Mesenchymal stem cell (in vitro differentiated cells and primary cell): ENCODE measurements at regions not wholly inside any gene's neighbourhood (a gene's known extent, or its start where the extent isn't known, plus 50 kb on each side); places are given as distances from the start of the nearest gene placed in this dataset.

Experiments used
- DNase-seq: peaks from one replicate; pipeline ENCODE4 v3.0.0-alpha.2; 2013
- H2AFZ ChIP-seq: one replicate; pipeline ENCODE4 v1.6.1; 2013; ENCODE audit warnings: low read depth, mild to moderate bottlenecking, control low read depth, inconsistent platforms, low read length, moderate library complexity
- H2AK5ac ChIP-seq: 2 replicates; pipeline ENCODE4 v1.6.1; 2013; ENCODE audit warnings: low read length, moderate library complexity, mild to moderate bottlenecking, inconsistent platforms; ENCODE audit not compliant: severe bottlenecking
- H2BK120ac ChIP-seq: one replicate; pipeline ENCODE4 v1.6.1; 2013; ENCODE audit warnings: low read depth, mild to moderate bottlenecking, inconsistent platforms, low read length, moderate library complexity
- H2BK12ac ChIP-seq, 2 experiments: one replicate each; pipeline ENCODE4 v1.6.1; 2013; ENCODE audit warnings: inconsistent platforms in 2 of 2, low read length in 2 of 2, mild to moderate bottlenecking in 2 of 2, moderate library complexity in 2 of 2, control low read depth in 1 of 2
- H2BK15ac ChIP-seq: one replicate; pipeline ENCODE4 v1.6.1; 2013; ENCODE audit warnings: mild to moderate bottlenecking, low read depth, inconsistent platforms; ENCODE audit not compliant: poor library complexity, severe bottlenecking
- H2BK5ac ChIP-seq: 2 replicates; pipeline ENCODE4 v1.6.1; 2013; ENCODE audit warnings: low read depth, mild to moderate bottlenecking, low read length, control low read depth, inconsistent platforms; ENCODE audit not compliant: poor library complexity, severe bottlenecking
- H3K14ac ChIP-seq, 2 experiments: one replicate each; pipeline ENCODE4 v1.6.1; 2013; ENCODE audit warnings: inconsistent platforms in 2 of 2, low read length in 2 of 2, control low read depth in 1 of 2, mild to moderate bottlenecking in 1 of 2, moderate library complexity in 1 of 2
- H3K18ac ChIP-seq, 2 experiments: one replicate each; pipeline ENCODE4 v1.6.1; 2013; ENCODE audit warnings: inconsistent platforms in 2 of 2, low read length in 2 of 2, control low read depth in 1 of 2, low read depth in 1 of 2, mild to moderate bottlenecking in 1 of 2
- H3K23ac ChIP-seq, 2 experiments: one replicate each; pipeline ENCODE4 v1.6.1; 2013; ENCODE audit warnings: inconsistent platforms in 2 of 2, low read length in 2 of 2, mild to moderate bottlenecking in 2 of 2, moderate library complexity in 2 of 2, control low read depth in 1 of 2
- H3K27ac ChIP-seq: 2 replicates; pipeline ENCODE4 v1.5.1; 2013; ENCODE audit warnings: mild to moderate bottlenecking, moderate library complexity, low read length, control low read depth, inconsistent platforms; ENCODE audit not compliant: poor library complexity, severe bottlenecking
- H3K27me3 ChIP-seq, 2 experiments: 2 replicates each; pipeline versions ENCODE4 v1.6.1 to v1.7.0; 2013; ENCODE audit warnings: low read length in 2 of 2, mild to moderate bottlenecking in 2 of 2, moderate library complexity in 2 of 2, control low read depth in 1 of 2, inconsistent platforms in 1 of 2; ENCODE audit not compliant: control insufficient read depth in 1 of 2, insufficient read depth in 1 of 2
- H3K36me3 ChIP-seq, 2 experiments: 2 replicates each; pipeline versions ENCODE4 v1.6.1 to v1.7.0; 2013; ENCODE audit warnings: low read length in 2 of 2, control low read depth in 1 of 2, inconsistent platforms in 1 of 2, low read depth in 1 of 2, mild to moderate bottlenecking in 1 of 2; ENCODE audit not compliant: insufficient read depth in 2 of 2, control insufficient read depth in 1 of 2
- H3K4ac ChIP-seq, 2 experiments: one replicate each; pipeline ENCODE4 v1.6.1; 2013; ENCODE audit warnings: inconsistent platforms in 2 of 2, low read length in 2 of 2, mild to moderate bottlenecking in 2 of 2, moderate library complexity in 2 of 2, control low read depth in 1 of 2, low read depth in 1 of 2
- H3K4me1 ChIP-seq: 2 replicates; pipeline ENCODE4 v1.6.1; 2013; ENCODE audit warnings: low read depth, low read length, control low read depth; ENCODE audit not compliant: control insufficient read depth, insufficient read depth
- H3K4me2 ChIP-seq: 2 replicates; pipeline ENCODE4 v1.6.1; 2013; ENCODE audit warnings: low read length, mild to moderate bottlenecking, inconsistent platforms; ENCODE audit not compliant: poor library complexity, severe bottlenecking
- H3K4me3 ChIP-seq, 2 experiments: 2 replicates each; pipeline versions ENCODE4 v1.5.1 to v1.7.0; 2013; ENCODE audit warnings: low read length in 2 of 2, mild to moderate bottlenecking in 2 of 2, control low read depth in 1 of 2, low read depth in 1 of 2; ENCODE audit not compliant: insufficient read depth in 1 of 2
- H3K79me1 ChIP-seq: replicated peaks from 2 replicates; pipeline ENCODE4 v1.6.1; 2013; ENCODE audit warnings: mild to moderate bottlenecking, control low read depth, low read length, inconsistent platforms; ENCODE audit not compliant: poor library complexity, severe bottlenecking
- H3K9ac ChIP-seq: 2 replicates; pipeline ENCODE4 v1.7.0; 2013; ENCODE audit warnings: mild to moderate bottlenecking, low read length, moderate library complexity
- H3K9me3 ChIP-seq: 2 replicates; pipeline ENCODE4 v1.7.0; 2013; ENCODE audit warnings: mild to moderate bottlenecking, low read length; ENCODE audit not compliant: control insufficient read depth
- H4K8ac ChIP-seq: one replicate; pipeline ENCODE4 v1.6.1; 2013; ENCODE audit warnings: inconsistent platforms, mild to moderate bottlenecking, low read length, moderate library complexity
- H4K91ac ChIP-seq: one replicate; pipeline ENCODE4 v1.6.1; 2013; ENCODE audit warnings: mild to moderate bottlenecking, low read length, inconsistent platforms
- WGBS: methylation state at CpG from one replicate; pipeline ENCODE4 v1.1.7; 2013; ENCODE audit warnings: mixed read lengths; 5-methylcytosine and 5-hydroxymethylcytosine counted together

DNA sequence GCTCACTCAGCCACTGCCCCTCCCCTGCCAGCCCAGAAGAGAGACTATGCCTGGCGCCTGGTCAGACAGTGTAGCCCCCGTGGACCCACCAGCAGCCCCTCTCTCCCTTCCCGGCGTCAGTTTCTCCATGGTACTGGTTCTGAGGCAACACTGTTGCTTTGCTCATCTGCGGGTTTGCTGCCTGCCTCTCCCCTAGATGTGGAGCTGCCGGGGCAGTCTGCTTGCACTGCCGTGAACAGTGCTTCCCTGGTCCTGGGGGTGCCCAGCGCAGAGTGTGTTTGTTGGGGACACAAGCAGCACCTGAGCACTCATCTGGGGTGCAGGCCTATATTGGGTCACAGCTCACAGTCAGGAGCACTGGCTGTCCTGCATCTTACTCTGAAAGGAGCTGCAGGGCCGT is 309.9 kb downstream of the NDUFA10 start:
- no peak overlapping the region for H4K91ac ChIP-seq
- H2AK5ac ChIP-seq, result no peak overlapping the region
- no peak overlapping the region for H3K4ac ChIP-seq
- no peaks in the 10 kb centered on the region for H3K27me3 ChIP-seq
- DNase-seq, result no peak
- H3K23ac ChIP-seq, result no peak overlapping the region
- H2BK120ac ChIP-seq, result no peak overlapping the region
- no peak overlapping the region for H4K8ac ChIP-seq
- H3K14ac ChIP-seq, result no peak overlapping the region
- H2AFZ ChIP-seq, result no peak overlapping the region
- no peak overlapping the region for H3K4me2 ChIP-seq
- no peak overlapping the region for H3K27ac ChIP-seq
- 74% methylated on average over 9 of the region's 9 CpGs for WGBS
- no peak overlapping the region for H3K4me3 ChIP-seq
- H3K36me3 ChIP-seq, result no peaks in the 10 kb centered on the region
- peaks cover 29% of the 10 kb centered on the region for H3K9me3 ChIP-seq
- no peak overlapping the region for H2BK12ac ChIP-seq
- H3K18ac ChIP-seq, result no peak overlapping the region
- H3K4me1 ChIP-seq, result no peaks in the 10 kb centered on the region
- H3K9ac ChIP-seq, result no peak overlapping the region
- no peak overlapping the region for H2BK5ac ChIP-seq
- no peaks in the 10 kb centered on the region for H3K79me1 ChIP-seq
- H2BK15ac ChIP-seq, result no peak overlapping the region

DNA sequence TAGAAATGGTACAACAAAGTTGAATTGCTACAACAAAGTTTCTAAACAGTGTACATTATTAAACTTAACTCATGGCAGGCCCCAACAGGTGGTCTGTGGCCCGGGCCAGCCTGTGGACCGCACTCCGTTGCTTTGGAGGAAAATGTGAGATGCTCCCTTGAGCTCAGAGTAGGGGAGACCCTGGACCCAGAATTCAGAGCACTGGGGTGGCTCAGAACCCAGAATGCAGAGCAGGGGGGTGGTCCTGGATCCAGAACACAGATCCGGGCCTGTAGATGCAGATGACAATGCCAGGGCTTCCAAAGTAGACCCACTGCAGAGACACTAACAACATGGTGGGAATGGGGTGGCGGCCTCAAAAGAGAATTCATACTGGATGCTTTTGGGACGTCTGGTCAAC is 311.0 kb downstream of the NDUFA10 start:
- WGBS, result 57% methylated on average over 6 of the region's 6 CpGs
- no peak for DNase-seq

DNA sequence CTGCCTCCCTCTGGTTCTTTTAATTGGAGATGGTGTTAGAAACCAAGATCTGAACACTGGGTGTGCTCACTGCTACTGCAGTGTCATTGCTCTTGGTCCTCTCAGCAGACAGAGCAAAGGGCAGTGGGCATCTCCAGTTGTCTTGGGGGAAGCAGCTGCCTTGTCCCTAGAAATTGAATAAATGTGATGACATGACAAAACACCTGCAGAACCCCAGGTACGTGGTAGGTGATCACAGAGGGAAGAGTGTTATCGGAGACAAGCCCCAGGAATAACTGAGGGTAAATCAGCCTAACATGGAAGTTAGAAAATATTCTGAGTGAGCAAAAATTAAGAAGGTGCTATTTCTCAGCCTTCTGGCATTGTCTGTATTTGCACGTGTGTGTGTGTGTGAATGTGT is 311.9 kb upstream of the HDAC4 start:
- Histone ChIP-seq H3K14ac (no peak overlapping the region), H2AFZ (no peak overlapping the region), H3K4ac (no peak overlapping the region), H2BK5ac (no peak overlapping the region), H4K91ac (no peak overlapping the region), H2AK5ac (no peak overlapping the region), H3K9ac (no peak overlapping the region), H3K4me3 (no peak overlapping the region), H3K36me3 (no peaks in the 10 kb centered on the region), H3K18ac (no peak overlapping the region), H3K27me3 (no peaks in the 10 kb centered on the region), H2BK12ac (no peak overlapping the region), H3K23ac (no peak overlapping the region), H3K27ac (no peak overlapping the region), H3K4me2 (no peak overlapping the region), H3K79me1 (no peaks in the 10 kb centered on the region), H4K8ac (no peak overlapping the region), H2BK15ac (no peak overlapping the region), H2BK120ac (no peak overlapping the region), H3K9me3 (peaks cover 34% of the 10 kb centered on the region), H3K4me1 (no peaks in the 10 kb centered on the region)
- WGBS, result 81% methylated on average over 3 of the region's 3 CpGs
- no peak for DNase-seq

More for the DNA sequence above, 311.0 kb downstream of the NDUFA10 start:
- Histone ChIP-seq H3K14ac (no peak overlapping the region), H3K4me1 (no peaks in the 10 kb centered on the region), H3K9me3 (peaks cover 34% of the 10 kb centered on the region), H2BK5ac (no peak overlapping the region), H2BK12ac (no peak overlapping the region), H3K27ac (no peak overlapping the region), H2AK5ac (no peak overlapping the region), H3K23ac (no peak overlapping the region), H4K8ac (no peak overlapping the region), H3K4me2 (no peak overlapping the region), H3K18ac (no peak overlapping the region), H3K4ac (no peak overlapping the region), H2BK120ac (no peak overlapping the region), H2AFZ (no peak overlapping the region), H3K27me3 (no peaks in the 10 kb centered on the region), H4K91ac (no peak overlapping the region), H2BK15ac (no peak overlapping the region), H3K36me3 (no peaks in the 10 kb centered on the region), H3K4me3 (no peak overlapping the region), H3K79me1 (no peaks in the 10 kb centered on the region), H3K9ac (no peak overlapping the region)

DNA sequence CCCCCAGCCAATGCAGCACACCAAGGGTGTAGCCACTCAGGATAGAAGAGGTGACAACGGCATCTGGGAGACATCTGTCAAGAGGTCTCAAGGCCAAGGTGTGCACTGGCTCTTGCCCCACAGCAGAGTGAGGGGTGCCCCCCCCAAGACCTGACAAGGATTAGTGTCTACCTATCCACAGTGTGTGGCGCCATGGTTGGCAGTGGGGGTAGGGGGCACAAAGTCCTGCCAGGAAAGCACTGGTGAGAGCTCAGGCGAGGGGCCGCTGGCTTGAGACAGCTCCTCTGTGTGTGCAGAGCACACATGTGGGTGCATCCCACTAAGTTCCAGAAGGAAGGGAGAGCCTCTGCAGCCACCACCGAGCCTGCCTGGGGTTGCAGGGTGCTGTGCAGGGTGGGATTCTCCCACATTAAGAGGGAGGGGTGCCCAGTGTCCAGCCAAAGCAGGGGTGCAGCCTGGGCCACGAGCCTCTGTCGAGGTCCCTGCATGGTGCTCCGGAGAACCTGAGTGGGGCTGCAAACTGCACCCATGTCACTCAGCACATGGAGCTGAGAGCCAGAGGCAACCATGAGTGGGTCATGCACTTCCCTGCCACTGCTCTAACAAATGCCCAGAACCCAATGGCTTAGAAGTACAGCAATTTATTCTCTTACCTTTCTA is 311.2 kb upstream of the HDAC4 start:
- DNase-seq, result no peak

More for the DNA sequence above, 311.2 kb upstream of the HDAC4 start:
- H3K4me2 ChIP-seq, result no peak overlapping the region
- no peak overlapping the region for H3K9ac ChIP-seq
- no peak overlapping the region for H3K18ac ChIP-seq
- no peaks in the 10 kb centered on the region for H3K27me3 ChIP-seq
- no peak overlapping the region for H2AFZ ChIP-seq
- no peaks in the 10 kb centered on the region for H3K4me1 ChIP-seq
- 61% methylated on average over 8 of the region's 8 CpGs for WGBS
- H2BK15ac ChIP-seq, result no peak overlapping the region
- no peaks in the 10 kb centered on the region for H3K36me3 ChIP-seq
- H3K23ac ChIP-seq, result no peak overlapping the region
- no peak overlapping the region for H4K8ac ChIP-seq
- no peak overlapping the region for H2BK12ac ChIP-seq
- no peak overlapping the region for H3K4ac ChIP-seq
- H3K27ac ChIP-seq, result no peak overlapping the region
- H3K79me1 ChIP-seq, result no peaks in the 10 kb centered on the region
- no peak overlapping the region for H2AK5ac ChIP-seq
- peaks cover 34% of the 10 kb centered on the region for H3K9me3 ChIP-seq
- H2BK5ac ChIP-seq, result no peak overlapping the region
- H2BK120ac ChIP-seq, result no peak overlapping the region
- no peak overlapping the region for H3K4me3 ChIP-seq
- no peak overlapping the region for H4K91ac ChIP-seq
- H3K14ac ChIP-seq, result no peak overlapping the region
